ENCODE measurements at regions not wholly inside any gene's neighbourhood (a gene's known extent, or its start where the extent isn't known, plus 50 kb on each side); places are given as distances from the start of the nearest gene placed in this dataset.

DNA sequence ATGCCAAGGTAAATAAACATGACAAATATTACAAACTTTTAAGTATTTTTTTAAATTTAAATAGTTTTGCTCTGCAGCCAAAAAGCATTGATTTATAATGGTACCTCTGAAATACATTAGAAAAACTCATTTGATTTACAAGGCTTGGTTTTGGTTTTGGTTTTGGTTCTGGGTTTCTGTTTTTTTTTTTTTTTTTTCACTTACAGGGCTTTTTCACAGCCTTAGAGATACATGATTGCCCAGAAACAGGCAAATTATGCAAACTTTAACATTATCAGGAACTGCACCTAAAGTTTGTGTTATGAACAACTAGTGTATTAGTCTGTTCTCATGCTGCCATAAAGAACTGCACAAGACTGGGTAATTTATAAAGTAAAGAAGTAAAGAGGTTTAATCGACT lies 196.4 kb upstream of the DDX53 start:
- TF ChIP-seq CTCF (IDR thresholded peaks at IDR 0.05): no peak
- TF ChIP-seq EP300 (IDR thresholded peaks at IDR 0.05; ENCODE audit: low read depth): no peak
- no peak for TF ChIP-seq POLR2A (IDR thresholded peaks at IDR 0.05)
- no peak for TF ChIP-seq POLR2AphosphoS5 (IDR thresholded peaks at IDR 0.05)

Data from transverse colon (tissue), 4 donors.